ENCODE measurements at regions not wholly inside any gene's neighbourhood (a gene's known extent, or its start where the extent isn't known, plus 50 kb on each side); places are given as distances from the start of the nearest gene placed in this dataset.

DNA sequence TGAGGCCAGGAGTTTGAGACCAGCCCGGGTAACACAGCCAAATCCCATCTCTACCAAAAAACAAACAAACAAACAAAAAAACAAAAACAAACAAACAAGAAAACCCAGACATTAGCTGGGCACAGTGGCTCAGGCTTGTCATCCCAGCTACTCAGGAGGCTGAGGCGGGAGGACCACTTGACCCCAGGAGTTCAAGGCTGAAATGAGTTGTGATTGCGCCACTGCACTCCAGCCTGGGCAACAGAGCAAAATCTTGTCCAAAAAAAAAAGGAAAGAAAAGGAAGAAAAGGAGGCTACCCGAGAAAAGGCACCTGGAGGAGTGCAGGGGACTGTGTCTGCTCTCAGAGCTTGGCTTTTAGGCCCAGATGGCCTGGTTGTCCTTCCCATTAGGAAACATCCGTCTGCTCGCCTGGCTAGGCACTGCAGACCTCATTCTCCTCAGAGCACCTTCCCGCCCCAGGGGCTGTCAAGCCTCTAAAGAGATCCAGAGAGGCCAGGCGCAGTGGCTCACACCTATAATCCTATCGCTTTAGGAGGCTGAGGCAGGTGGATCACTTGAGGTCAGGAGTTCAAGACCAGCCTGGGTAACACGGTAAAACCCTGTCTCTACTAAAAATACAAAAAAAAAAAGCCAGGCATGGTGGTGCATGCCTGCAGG, 185.3 kb upstream of the IER5L start:
- Histone ChIP-seq H3K9me3 (ENCODE audit: insufficient read depth in 2 of 2, low read depth in 1 of 2, low read length in 1 of 2) (no peaks in the 10 kb centered on the region), H3K4ac (replicated peaks; ENCODE audit: insufficient read length, low read depth, low read length) (no peak overlapping the region), H3K27ac (ENCODE audit: low read depth, low read length) (no peak overlapping the region), H2BK15ac (ENCODE audit: low read length) (no peak overlapping the region), H2AK5ac (ENCODE audit: low read depth, low read length) (no peak overlapping the region), H3K36me3 (ENCODE audit: control insufficient read depth in 2 of 4, insufficient read depth in 4 of 4, low read length in 3 of 4) (no peaks in the 10 kb centered on the region), H3K23me2 (ENCODE audit: low read depth, low read length) (no peaks in the 10 kb centered on the region), H2BK12ac (ENCODE audit: low read depth, low read length) (no peak overlapping the region), H2BK120ac (replicated peaks; ENCODE audit: low read depth, low read length) (no peak overlapping the region), H2AFZ (ENCODE audit: low read length) (no peak overlapping the region), H3K4me1 (replicated peaks in 1 of 4; ENCODE audit: control insufficient read depth in 3 of 4, insufficient read depth in 4 of 4, low read length in 3 of 4) (peaks cover 0 to 6% (median 2%) of the 10 kb centered on the region in 4 experiments; a peak in 2 of 7 replicates), H3K4me2 (ENCODE audit: insufficient read depth in 1 of 2, low read depth in 2 of 2, low read length in 2 of 2) (no peak overlapping the region), H4K8ac (ENCODE audit: extremely low read depth, insufficient read depth, low read length) (no peak overlapping the region), H4K91ac (replicated peaks; ENCODE audit: insufficient read length, low read length) (no peak overlapping the region), H3K18ac (ENCODE audit: extremely low read depth, low read length) (no peak overlapping the region), H3K79me1 (ENCODE audit: low read depth, low read length) (no peaks in the 10 kb centered on the region), H3K27me3 (replicated peaks in 1 of 4; ENCODE audit: control insufficient read depth in 3 of 4, extremely low read depth in 1 of 4, insufficient read depth in 3 of 4, low read length in 3 of 4) (no peaks in the 10 kb centered on the region; a peak in 1 of 7 replicates), H2BK20ac (ENCODE audit: low read length) (no peak overlapping the region), H3K4me3 (ENCODE audit: extremely low read depth in 1 of 4, insufficient read depth in 2 of 4, low read depth in 3 of 4, low read length in 4 of 4) (no peak overlapping the region), H4K5ac (ENCODE audit: insufficient read length, low read depth, low read length) (no peak overlapping the region), H4K20me1 (replicated peaks in 1 of 2; ENCODE audit: control insufficient read depth in 1 of 2, insufficient read depth in 2 of 2, low read length in 2 of 2) (peaks cover 0 to 3% of the 10 kb centered on the region in 2 experiments), H3K79me2 (ENCODE audit: control insufficient read depth in 1 of 2, insufficient read depth in 2 of 2, low read length in 2 of 2) (no peaks in the 10 kb centered on the region), H3K14ac (ENCODE audit: insufficient read length) (no peak overlapping the region), H3K9ac (replicated peaks in 1 of 4; ENCODE audit: extremely low read depth in 1 of 4, low read depth in 3 of 4, low read length in 3 of 4) (no peak overlapping the region), H2BK5ac (ENCODE audit: low read depth, low read length) (no peak overlapping the region), H3K56ac (replicated peaks; ENCODE audit: insufficient read length, low read depth, low read length) (no peak overlapping the region), H3K23ac (ENCODE audit: insufficient read length) (no peak overlapping the region)
- CTCF ChIA-PET (ENCODE audit: partially characterized antibody): interaction anchor here (0.6 to 0.7 kb wide), 3 partner anchors 11 to 114 kb away, joined by 3 read pairs; no protein-coding TSS in a partner anchor
- FAIRE-seq: no peak
- POLR2A ChIA-PET (ENCODE audit: partially characterized antibody): interaction anchor here (1.1 kb wide), 2 partner anchors 29 to 198 kb away, joined by 3 read pairs; no protein-coding TSS in a partner anchor
- 90% methylated on average over 10 of the region's 10 CpGs; no CpG with 5 or more reads in 1 of the 2 experiments for WGBS, 2 experiments (ENCODE audit: extremely low coverage in 1 of 2, insufficient coverage in 1 of 2, insufficient read length in 1 of 2, insufficient replicate concordance in 2 of 2, low coverage in 1 of 2, low lambda C conversion rate in 2 of 2, missing lambda C conversion rate in 1 of 2)
- DNase-seq (ENCODE audit: low read depth in 1 of 2, low spot score in 2 of 2): no peak
- no peak for TF ChIP-seq BACH1 (IDR thresholded peaks at IDR 0.05; ENCODE audit: low read length)
- TF ChIP-seq, protein P1, sequence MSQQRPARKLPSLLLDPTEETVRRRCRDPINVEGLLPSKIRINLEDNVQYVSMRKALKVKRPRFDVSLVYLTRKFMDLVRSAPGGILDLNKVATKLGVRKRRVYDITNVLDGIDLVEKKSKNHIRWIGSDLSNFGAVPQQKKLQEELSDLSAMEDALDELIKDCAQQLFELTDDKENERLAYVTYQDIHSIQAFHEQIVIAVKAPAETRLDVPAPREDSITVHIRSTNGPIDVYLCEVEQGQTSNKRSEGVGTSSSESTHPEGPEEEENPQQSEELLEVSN (IDR thresholded peaks at IDR 0.05): no peak
- TF ChIP-seq GABPA (IDR thresholded peaks at IDR 0.05; ENCODE audit: borderline replicate concordance, insufficient read depth, low read length): no peak
